GM20000 (cell line): ENCODE measurements at regions not wholly inside any gene's neighbourhood (a gene's known extent, or its start where the extent isn't known, plus 50 kb on each side); places are given as distances from the start of the nearest gene placed in this dataset.

Source experiments
- DNase-seq: peaks from one replicate; pipeline ENCODE4 v3.0.0; 2012; ENCODE audit warnings: low spot score
- TF ChIP-seq, protein P1 (sequence below): IDR thresholded peaks from 2 replicates; pipeline ENCODE4 v1.5.1; 2012; ENCODE audit warnings: mild to moderate bottlenecking, control low read depth; ENCODE audit errors: extremely low read depth, missing control alignments

DNA sequence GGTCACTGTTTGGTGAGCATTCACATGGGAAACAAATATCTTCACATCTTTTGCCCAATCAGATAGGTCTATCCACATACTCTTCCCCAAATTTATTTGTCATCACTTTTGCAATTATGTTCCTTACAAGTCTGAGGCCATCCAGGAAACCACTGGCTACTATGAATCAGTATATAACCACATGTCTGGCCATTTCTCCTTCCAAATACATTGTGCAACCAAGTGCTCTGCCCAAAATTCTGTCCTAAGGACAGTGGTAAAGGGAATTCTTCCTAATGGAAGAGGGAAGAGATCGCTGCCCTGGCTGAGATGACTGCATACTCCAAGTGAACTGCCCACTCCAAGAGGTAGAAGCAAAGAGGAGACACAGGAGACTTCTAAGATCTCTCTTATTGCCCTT is 148.9 kb upstream of the MAX start:
- DNase-seq: no peak
- TF ChIP-seq, protein P1, sequence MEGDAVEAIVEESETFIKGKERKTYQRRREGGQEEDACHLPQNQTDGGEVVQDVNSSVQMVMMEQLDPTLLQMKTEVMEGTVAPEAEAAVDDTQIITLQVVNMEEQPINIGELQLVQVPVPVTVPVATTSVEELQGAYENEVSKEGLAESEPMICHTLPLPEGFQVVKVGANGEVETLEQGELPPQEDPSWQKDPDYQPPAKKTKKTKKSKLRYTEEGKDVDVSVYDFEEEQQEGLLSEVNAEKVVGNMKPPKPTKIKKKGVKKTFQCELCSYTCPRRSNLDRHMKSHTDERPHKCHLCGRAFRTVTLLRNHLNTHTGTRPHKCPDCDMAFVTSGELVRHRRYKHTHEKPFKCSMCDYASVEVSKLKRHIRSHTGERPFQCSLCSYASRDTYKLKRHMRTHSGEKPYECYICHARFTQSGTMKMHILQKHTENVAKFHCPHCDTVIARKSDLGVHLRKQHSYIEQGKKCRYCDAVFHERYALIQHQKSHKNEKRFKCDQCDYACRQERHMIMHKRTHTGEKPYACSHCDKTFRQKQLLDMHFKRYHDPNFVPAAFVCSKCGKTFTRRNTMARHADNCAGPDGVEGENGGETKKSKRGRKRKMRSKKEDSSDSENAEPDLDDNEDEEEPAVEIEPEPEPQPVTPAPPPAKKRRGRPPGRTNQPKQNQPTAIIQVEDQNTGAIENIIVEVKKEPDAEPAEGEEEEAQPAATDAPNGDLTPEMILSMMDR: no peak

DNA sequence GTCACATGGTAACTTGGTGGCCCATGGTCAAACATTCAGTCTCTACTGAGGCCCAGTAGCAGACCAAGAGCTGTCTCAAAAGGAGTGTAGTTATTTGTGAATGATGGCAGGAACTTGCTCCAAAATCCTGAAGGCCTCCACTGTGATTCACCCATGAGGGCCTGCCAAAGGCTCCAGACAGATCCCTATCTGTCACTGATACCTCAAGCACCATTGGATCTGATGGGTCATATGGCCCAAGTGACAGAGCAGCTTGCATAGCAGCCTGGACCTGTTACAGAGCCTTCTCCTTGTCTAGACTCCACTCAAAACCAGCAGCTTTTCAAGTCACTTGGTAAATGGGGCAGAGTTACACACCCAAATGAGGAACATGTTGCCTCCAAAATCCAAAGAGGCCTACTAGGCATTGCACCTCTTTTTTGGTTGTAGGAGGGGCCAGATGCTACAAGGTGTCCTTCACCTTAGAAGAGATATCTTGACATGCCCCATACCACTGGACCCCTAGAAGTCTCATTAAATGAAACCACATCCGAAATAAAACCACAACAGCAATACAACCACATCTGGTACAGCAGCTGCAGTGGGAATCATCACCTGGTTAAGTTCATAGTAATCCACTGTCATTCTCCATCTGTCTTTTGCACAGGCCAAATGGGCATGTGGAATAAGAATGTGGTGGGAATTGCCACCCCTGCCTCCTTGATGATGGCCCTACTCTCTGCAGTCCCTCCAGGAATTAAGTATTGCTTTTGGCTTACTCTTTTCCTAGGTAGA is 150.4 kb upstream of the MAX start:
- TF ChIP-seq, protein P1: no peak
- no peak for DNase-seq

DNA sequence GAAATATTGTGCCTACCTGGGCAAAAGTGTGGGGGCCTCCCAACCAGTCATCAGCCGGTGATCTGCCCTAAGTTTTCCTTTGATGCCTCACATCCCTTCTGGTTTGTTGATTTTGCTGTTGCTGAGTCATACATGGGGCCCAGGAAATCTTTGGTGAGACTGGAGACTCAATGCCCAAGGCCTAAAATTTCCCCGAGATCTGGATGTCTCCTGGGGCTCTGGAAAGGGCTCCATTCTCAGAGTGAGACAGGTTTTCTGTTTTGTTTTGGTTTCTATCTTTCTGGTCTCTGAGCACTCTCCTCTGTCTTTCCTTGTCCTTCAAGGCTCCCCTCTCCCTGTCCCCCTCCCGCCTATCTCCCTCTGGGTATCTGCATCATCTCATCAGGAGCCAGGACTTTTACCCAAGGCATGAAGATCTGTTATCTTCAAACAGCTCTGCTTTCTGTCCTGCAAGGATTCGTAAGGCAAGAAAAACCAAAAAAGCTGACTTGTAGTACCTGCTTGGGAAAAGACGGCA is 152.8 kb upstream of the MAX start:
- TF ChIP-seq, protein P1: no peak
- no peak for DNase-seq

DNA sequence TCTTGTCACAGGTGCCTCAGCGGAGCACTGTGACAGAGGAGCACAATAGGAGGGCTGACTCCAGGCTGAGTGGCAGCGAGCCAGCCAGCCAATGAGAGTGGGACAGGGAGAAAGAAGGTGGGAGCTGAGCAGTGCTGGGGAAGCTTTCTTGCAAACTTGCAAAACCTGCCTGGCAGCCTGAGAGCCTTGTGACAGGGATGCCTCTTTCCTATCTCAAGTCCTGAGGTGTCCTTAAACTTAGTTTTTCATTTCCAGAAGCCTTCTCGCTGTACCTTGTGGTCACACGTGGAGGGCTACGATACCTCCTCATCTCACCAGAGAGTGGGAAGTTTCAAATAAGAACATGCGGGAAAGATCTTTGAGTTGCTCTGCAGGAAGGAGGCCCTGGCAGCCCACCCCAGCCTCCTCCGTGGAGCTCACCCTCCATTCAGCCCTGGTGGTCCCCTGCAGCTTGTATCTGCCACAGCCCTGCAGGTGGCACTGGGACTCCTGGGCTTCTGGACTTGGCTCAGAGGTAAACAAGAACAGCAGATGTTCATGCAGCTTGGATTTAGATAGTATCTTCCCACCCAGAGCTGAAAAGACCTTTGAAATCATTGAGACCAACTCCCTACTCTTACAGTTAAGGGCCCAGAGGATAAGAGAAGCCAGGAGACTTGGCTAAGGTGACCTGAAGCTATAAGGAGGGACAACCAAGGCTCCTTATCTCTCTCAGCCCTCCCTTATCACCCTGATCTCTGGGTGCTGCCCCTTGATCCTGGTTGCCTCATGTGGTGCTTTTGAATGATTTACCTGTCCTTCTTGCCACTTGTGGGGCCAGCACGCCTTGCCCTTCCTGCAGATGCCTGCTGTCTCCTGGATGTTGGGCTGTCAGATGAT is 153.5 kb upstream of the MAX start:
- TF ChIP-seq, protein P1: no peak
- no peak for DNase-seq

DNA sequence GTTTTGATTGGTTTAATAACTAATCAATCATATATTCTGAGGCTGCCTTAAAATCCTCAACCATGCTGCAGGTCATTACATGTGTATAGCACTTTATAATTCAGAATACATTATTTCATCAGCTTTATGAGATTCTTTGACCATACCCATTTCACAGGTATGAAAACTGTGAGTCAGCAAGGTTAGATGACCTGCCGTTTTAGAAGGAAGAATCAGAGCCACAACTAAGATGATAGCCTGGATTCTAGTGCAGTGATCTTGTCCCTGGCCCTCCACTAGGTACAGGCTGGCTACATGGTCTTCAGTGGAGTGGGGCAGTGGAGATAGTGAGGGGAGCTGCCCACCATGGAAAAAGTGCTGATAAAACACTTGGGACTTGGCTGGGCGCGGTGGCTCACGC is 154.4 kb upstream of the MAX start:
- no peak for DNase-seq
- TF ChIP-seq, protein P1: no peak

DNA sequence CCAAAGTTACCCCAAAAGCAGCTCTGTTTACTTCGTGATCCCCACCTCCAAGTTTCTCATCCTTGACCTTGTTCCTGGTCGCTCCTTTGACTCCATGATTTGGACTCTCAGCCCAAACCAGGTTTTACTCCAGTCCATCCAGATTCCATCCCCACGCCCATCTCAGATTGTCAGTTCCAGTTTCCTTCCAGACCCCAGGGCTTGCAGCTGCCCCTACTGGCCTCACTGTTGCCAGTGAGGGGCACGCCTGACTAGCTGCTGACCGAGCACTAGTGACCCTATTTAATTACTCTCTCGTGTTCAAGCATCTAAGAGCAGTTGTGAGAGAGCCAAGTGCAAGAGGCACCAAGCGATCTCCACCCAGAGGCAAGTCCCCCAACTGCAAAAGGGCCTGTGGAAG is 155.1 kb upstream of the FUT8 start:
- TF ChIP-seq, protein P1: no peak
- DNase-seq: no peak

DNA sequence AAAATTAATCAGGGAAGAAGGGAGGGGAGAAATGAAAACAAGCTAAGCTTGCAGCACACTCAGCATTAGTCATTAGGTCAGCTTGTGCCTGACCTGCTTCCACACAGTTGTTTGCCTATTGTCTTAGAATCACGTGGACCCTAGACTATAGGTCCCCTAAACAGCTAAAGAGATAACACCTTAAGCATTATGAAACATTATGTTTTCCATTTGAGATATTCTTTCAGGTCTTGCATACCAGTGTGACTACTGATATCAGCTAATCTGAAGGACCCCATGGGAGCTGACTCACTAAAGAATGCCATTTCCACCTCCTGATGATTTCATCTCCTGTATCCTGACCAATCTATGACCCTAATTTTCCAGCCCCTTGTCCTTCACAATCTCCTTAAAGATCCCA is 154.1 kb upstream of the FUT8 start:
- DNase-seq: no peak
- TF ChIP-seq, protein P1: no peak
